PC-3 (cell line): ENCODE measurements at regions not wholly inside any gene's neighbourhood (a gene's known extent, or its start where the extent isn't known, plus 50 kb on each side); places are given as distances from the start of the nearest gene placed in this dataset.

Experiments used
- CTCF ChIP-seq: fragments of 300-600 bp; sonication (generic); conservative IDR thresholded peaks from 2 replicates; pipeline ENCODE4 v1.5.1; 2017; ENCODE audit warnings: antibody characterized with exemption, low read depth, mild to moderate bottlenecking, low read length
- EZH2phosphoT487 ChIP-seq: fragments of 300-600 bp; sonication (generic); IDR thresholded peaks from 2 replicates; pipeline ENCODE4 v1.6.1; 2018; ENCODE audit warnings: mild to moderate bottlenecking, antibody characterized with exemption, low read length, borderline replicate concordance

DNA sequence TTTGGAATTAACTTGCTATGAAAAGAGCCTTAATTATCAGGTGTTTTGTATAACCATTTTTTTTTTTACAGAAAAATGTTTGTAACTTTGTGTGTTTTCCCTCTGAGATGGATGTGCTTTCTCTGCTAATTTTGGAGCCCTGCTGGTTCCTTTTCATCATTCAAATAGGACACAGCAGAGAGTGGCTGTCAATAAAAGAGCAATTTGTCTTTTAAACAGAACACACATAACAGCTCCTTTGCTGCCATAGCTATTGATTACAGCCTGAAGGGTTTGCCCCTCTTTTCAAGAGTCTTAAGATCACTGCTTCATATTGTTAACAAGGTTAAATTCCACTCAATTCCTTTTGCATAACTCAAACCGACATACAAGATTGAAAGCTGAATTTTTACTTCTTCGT lies 187.2 kb upstream of the MBL2 start:
- TF ChIP-seq CTCF (no peak), EZH2phosphoT487 (no peak)
